ENCODE measurements at regions not wholly inside any gene's neighbourhood (a gene's known extent, or its start where the extent isn't known, plus 50 kb on each side); places are given as distances from the start of the nearest gene placed in this dataset.
"Not testable (repeated sequence)": the region's sequence is repeated elsewhere in the genome, so short reads cannot be mapped to it uniquely, and the experiment has no call there.

DNA sequence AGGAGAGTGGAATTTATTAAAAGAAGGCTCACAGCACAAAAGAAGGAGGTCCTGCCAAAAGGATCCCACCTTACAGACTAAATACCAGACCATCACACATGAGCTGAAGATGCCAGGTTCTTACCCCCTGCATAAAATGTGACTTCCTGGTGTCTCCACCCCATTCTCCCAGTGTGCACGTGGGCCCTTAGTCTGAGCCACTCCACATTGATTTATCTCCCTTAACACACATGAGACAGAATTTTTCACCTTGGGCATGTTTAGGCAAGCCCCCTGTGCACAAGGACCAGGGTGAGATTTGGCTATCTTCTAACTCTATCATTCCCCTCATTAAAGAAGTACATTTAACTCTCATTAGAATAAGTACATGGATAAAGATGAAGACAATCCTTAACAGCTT is 916.7 kb downstream of the PLOD2 start:
- BruUV-seq (replicated peaks), result no TSS peak
- no peak overlapping the region for H3K4me3 Mint-ChIP-seq (ENCODE audit: unreplicated experiment)
- TF ChIP-seq, protein P1, sequence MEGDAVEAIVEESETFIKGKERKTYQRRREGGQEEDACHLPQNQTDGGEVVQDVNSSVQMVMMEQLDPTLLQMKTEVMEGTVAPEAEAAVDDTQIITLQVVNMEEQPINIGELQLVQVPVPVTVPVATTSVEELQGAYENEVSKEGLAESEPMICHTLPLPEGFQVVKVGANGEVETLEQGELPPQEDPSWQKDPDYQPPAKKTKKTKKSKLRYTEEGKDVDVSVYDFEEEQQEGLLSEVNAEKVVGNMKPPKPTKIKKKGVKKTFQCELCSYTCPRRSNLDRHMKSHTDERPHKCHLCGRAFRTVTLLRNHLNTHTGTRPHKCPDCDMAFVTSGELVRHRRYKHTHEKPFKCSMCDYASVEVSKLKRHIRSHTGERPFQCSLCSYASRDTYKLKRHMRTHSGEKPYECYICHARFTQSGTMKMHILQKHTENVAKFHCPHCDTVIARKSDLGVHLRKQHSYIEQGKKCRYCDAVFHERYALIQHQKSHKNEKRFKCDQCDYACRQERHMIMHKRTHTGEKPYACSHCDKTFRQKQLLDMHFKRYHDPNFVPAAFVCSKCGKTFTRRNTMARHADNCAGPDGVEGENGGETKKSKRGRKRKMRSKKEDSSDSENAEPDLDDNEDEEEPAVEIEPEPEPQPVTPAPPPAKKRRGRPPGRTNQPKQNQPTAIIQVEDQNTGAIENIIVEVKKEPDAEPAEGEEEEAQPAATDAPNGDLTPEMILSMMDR (IDR thresholded peaks at IDR 0.05; ENCODE audit: unreplicated experiment), result no peak
- intact Hi-C loops (cut with micrococcal nuclease), result no loop called here
- no peaks in the 10 kb centered on the region for H3K36me3 Mint-ChIP-seq (ENCODE audit: insufficient read depth, unreplicated experiment)
- CTCF ChIA-PET, result no interaction called here
- POLR2A ChIA-PET, result no interaction called here
- H3K27me3 Mint-ChIP-seq (ENCODE audit: insufficient read depth, unreplicated experiment), result no peaks in the 10 kb centered on the region
- no peak for DNase-seq (ENCODE audit: unreplicated experiment)
- H3K9me3 Mint-ChIP-seq (ENCODE audit: unreplicated experiment), result peaks cover 14% of the 10 kb centered on the region
- H3K4me1 Mint-ChIP-seq (ENCODE audit: insufficient read depth, unreplicated experiment), result no peaks in the 10 kb centered on the region
- peak overlapping the region; percentile 59 for H3K27ac Mint-ChIP-seq (ENCODE audit: low read depth, unreplicated experiment)

GRCh38 chr3:145246291-145246690 is 914.7 kb downstream of the PLOD2 start:
- no peak for DNase-seq (ENCODE audit: unreplicated experiment)
- Mint-ChIP-seq H3K4me1 (ENCODE audit: insufficient read depth, unreplicated experiment) (no peaks in the 10 kb centered on the region), H3K36me3 (ENCODE audit: insufficient read depth, unreplicated experiment) (no peaks in the 10 kb centered on the region), H3K27ac (ENCODE audit: low read depth, unreplicated experiment) (no peak overlapping the region), H3K27me3 (ENCODE audit: insufficient read depth, unreplicated experiment) (no peaks in the 10 kb centered on the region), H3K4me3 (ENCODE audit: unreplicated experiment) (no peak overlapping the region), H3K9me3 (ENCODE audit: unreplicated experiment) (peaks cover 14% of the 10 kb centered on the region)
- TF ChIP-seq, protein P1 (IDR thresholded peaks at IDR 0.05; ENCODE audit: unreplicated experiment), result no peak
- POLR2A ChIA-PET, result interaction anchor here (0.7 kb wide), 1 partner anchor 15 kb away, joined by 4 read pairs; no protein-coding TSS in a partner anchor
- CTCF ChIA-PET, result interaction anchor here (0.5 kb wide), 1 partner anchor 1528 kb away, joined by 3 read pairs; no protein-coding TSS in a partner anchor
- no TSS peak for BruUV-seq (replicated peaks)
- intact Hi-C loops (cut with micrococcal nuclease), result no loop called here

- no peaks in the 10 kb centered on the region for H3K27me3 Mint-ChIP-seq (ENCODE audit: insufficient read depth, unreplicated experiment)
- no peaks in the 10 kb centered on the region for H3K36me3 Mint-ChIP-seq (ENCODE audit: insufficient read depth, unreplicated experiment)
- H3K27ac Mint-ChIP-seq (ENCODE audit: low read depth, unreplicated experiment), result no peak overlapping the region
- H3K4me1 Mint-ChIP-seq (ENCODE audit: insufficient read depth, unreplicated experiment), result no peaks in the 10 kb centered on the region
- intact Hi-C loops (cut with micrococcal nuclease), result no loop called here
- DNase-seq (ENCODE audit: unreplicated experiment), result no peak
- POLR2A ChIA-PET, result no interaction called here
- no peak overlapping the region for H3K4me3 Mint-ChIP-seq (ENCODE audit: unreplicated experiment)
- CTCF ChIA-PET, result no interaction called here
- H3K9me3 Mint-ChIP-seq (ENCODE audit: unreplicated experiment), result peaks cover 7% of the 10 kb centered on the region
- TF ChIP-seq, protein P1 (IDR thresholded peaks at IDR 0.05; ENCODE audit: unreplicated experiment), result no peak
- no TSS peak for BruUV-seq (replicated peaks)
Measured at GRCh38 chr3:145248928-145249327, 912.1 kb downstream of the PLOD2 start.

DNA sequence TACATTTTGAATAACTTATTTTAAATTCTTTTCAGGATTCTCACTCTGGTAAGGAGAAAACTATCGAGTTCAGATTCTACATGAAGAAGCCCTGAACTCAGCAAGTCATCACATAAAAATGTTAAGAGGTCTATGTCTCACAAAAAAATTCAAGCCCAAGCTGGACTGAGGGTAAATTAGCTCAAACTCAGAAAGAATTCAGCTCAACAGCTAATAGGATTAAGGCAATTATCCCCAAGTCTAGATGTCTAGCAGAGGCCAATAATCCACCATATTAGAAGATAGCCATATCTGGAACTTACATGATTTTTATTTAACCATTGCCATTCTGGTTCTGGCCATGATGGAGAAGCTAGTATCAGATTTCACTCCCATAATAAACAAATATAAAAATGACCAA is 909.7 kb downstream of the PLOD2 start:
- no peaks in the 10 kb centered on the region for H3K4me1 Mint-ChIP-seq (ENCODE audit: insufficient read depth, unreplicated experiment)
- H3K27me3 Mint-ChIP-seq (ENCODE audit: insufficient read depth, unreplicated experiment), result no peaks in the 10 kb centered on the region
- POLR2A ChIA-PET, result no interaction called here
- H3K27ac Mint-ChIP-seq (ENCODE audit: low read depth, unreplicated experiment), result no peak overlapping the region
- no peak overlapping the region for H3K4me3 Mint-ChIP-seq (ENCODE audit: unreplicated experiment)
- BruUV-seq (replicated peaks), result no TSS peak
- H3K9me3 Mint-ChIP-seq (ENCODE audit: unreplicated experiment), result peaks cover 7% of the 10 kb centered on the region
- no peak for DNase-seq (ENCODE audit: unreplicated experiment)
- CTCF ChIA-PET, result no interaction called here
- no peaks in the 10 kb centered on the region for H3K36me3 Mint-ChIP-seq (ENCODE audit: insufficient read depth, unreplicated experiment)
- TF ChIP-seq, protein P1 (IDR thresholded peaks at IDR 0.05; ENCODE audit: unreplicated experiment), result no peak
- intact Hi-C loops (cut with micrococcal nuclease), result no loop called here

GRCh38 chr3:145257967-145258366 is 903.0 kb downstream of the PLOD2 start:
- H3K9me3 Mint-ChIP-seq (ENCODE audit: unreplicated experiment); H3K4me3 Mint-ChIP-seq (ENCODE audit: unreplicated experiment); intact Hi-C loops (cut with micrococcal nuclease); POLR2A ChIA-PET; H3K27me3 Mint-ChIP-seq (ENCODE audit: insufficient read depth, unreplicated experiment); DNase-seq (ENCODE audit: unreplicated experiment); H3K4me1 Mint-ChIP-seq (ENCODE audit: insufficient read depth, unreplicated experiment); H3K36me3 Mint-ChIP-seq (ENCODE audit: insufficient read depth, unreplicated experiment); H3K27ac Mint-ChIP-seq (ENCODE audit: low read depth, unreplicated experiment); BruUV-seq (replicated peaks): not testable (repeated sequence)
- CTCF ChIA-PET, result interaction anchor here (0.8 kb wide), 1 partner anchor 9 kb away, joined by 3 read pairs; no protein-coding TSS in a partner anchor
